GM21381 (cell line): ENCODE measurements at regions not wholly inside any gene's neighbourhood (a gene's known extent, or its start where the extent isn't known, plus 50 kb on each side); places are given as distances from the start of the nearest gene placed in this dataset.

Experiments
- ATAC-seq: cut with Tn5 transposase; IDR thresholded peaks from one replicate; pipeline ENCODE4 v1.9.1; 2021; ENCODE audit warnings: mild to moderate bottlenecking, moderate library complexity; ENCODE audit not compliant: unreplicated experiment

DNA sequence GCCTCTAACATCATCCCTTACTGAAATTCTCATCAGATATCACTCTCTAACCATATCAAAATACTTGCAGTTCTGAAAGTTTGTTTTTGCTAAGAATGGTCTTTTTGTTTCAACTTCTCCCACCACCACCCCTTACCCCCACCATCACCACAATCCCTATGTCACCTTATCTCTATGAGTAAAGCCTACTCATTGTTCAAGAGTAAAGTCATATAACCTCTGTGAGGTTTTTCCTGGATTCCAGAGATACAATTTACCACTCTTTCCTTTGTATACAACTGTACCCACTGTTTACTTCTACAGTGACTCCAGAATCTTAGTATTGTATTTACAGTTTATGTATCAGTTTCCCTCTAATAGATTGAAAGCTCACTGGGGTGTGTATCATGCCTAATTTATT lies 158.0 kb upstream of the PCDH10 start:
- no peak for ATAC-seq

DNA sequence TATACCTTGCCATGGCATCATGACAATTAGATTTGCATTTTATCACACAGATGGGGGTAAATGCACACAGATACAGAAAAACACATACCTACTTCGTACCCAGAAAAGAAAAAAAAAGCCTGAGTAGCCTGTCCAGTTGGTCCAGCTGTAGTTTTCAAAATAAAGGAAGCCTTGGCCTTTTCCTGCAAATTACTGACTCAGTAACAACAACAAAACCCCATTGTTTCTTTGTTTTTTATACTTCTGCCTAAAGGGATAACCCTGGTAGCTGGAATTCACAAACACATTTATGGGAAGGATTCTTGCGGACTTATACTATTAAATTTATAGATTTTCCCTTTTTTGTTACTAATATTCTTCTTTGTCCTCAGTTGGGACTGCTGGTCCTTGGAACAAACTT lies 156.4 kb upstream of the PCDH10 start:
- no peak for ATAC-seq

DNA sequence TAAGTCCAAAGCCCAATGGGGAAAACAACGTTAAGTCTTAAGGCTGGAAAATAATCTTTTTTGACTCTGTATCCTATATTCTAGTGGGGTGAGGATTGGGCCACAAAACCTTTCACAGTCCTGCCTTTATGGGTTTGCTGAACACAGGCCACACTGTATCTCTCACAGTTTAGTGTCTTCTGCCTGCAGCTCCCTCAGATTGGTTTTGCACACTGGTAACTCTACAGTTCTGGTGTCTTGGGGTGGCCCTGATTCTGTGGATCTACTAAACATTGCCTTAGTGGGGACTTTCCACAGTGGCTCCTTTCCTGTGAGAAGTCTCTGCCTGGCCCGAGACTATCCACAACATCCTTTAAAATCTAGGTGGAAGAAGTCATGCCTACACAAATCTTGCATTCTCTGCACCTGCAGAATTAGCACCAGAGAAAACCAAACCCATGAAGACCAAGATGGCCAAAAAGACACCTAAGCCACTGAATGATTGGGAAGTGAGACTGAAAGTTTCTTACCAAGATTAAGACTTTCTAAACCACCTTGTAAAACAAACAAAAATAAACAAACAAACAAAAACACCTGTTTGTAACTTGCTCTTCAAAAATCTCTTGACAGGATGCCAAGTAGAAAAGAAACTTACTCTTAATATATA lies 150.4 kb upstream of the PCDH10 start:
- no peak for ATAC-seq

DNA sequence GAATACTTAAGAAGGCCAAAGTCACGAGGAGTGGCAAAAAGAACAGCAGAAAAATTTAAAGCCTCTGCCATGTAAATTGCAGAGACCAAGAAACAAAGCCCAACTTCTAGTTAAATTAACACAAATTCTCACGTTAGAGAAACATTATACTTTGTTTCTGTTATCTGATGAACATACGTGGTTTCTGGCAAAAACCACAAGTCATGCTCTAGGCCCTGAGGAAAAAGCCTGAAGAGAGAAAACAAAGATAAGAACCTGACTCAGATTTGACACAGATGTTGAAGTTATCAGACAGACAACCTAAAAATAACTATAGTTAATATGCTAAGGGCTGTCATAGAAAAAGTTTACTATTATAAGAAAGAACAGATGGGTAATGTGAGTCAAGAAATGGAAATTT lies 149.1 kb upstream of the PCDH10 start:
- ATAC-seq: no peak

DNA sequence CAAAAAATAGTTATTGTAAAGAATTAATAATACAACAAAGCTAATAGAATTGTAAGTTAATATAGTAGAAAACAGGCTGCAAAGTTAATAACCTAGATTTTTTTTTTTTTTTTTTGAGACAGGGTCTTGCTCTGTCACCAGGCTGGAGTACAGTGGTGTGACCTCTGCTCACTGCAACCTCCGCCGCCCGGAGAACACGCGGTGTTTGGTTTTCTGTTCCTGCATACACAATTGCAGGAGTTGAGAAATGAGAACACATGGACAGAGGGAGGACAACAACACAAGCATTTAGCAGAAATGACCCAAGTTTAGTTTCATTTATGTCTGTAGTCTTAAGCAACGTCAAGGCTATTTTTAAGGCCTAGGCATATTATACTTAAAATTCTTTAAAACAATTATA lies 145.9 kb upstream of the PCDH10 start:
- ATAC-seq: no peak

DNA sequence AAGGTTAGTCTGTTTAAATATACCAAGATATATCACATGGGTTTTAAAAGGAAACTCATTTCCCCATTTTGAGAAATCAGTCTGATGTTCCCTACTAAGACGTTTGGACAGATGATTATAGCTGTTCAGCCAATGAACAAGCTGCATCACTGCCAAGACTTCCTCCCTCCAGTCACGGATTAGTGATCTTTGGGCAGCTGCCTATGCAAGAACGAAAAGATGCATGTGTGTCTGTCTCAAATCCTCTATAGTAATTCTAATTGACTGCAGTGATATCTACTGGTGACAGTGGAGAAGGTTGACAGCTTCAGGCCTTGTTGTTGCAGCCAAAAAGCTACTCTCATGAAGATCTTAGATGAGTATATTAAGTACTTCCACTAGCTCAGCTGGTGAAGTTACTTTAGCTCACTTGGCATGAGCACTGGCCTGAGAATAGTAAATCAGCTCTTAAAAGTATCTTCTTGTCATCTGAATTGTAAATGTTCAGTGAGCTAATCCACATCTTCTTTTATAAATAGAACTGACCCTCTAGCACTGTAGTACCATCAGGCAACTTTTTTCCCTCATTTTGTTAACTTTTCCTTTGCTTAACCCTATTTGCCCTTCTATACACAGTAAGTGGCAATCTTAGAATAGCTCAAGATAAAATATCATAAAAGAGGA lies 134.5 kb upstream of the PCDH10 start:
- ATAC-seq: no peak

DNA sequence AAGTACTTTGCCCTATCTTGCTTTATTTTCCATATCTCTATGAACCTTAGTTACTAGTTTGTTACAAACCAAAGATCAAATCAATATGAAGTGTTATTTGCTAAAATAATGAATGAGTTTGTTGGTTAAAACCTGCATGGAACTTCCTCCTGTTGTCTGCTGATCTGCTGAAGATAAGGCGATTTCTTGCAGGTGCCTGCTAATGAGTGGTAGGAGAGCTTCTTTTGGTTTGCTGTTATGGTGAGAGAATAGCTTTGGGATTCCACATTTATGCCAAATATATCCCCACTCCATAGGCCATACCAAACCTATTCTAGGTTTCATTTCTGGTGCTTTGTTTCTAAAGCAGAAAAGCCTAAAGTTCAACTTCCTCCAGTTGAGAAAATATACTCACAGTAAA lies 103.8 kb upstream of the PCDH10 start:
- ATAC-seq: no peak

DNA sequence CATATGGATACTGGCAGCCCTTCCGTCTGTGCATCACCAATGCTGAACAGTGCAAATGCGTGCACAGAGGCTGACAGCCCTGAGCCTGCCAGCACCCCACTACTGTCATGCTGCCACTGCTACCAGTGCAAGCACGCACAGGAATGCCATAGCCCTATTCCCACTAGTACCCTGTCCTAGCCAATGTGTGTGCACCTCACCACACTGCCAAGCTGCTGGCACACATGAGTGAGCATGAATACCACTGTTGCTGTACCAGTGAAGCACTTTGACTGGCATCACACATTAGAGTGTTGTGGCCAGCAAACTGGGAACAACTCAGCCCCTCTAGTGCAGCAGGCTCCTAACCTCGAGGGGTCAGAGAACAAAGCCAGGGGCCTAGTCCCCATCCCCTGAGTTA lies 102.9 kb upstream of the PCDH10 start:
- no peak for ATAC-seq

DNA sequence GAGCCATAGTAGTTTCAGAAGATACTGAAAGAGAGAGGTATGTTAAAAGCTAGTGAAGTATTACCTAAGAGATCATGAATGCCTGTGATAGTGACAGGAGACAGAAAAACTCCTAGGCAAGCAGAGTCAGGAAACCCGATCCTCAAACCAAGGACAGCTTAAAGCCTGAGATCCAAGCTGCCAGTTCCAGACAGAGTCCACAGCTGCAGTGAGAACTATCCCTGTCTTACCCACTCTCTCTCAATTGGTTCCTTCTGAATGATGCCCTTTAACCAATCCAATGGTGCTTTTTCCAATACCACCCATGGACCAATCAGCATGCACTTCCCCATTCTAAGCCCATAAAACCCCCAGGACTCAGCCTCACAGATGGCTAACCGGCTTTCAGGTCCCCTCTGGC lies 90.4 kb upstream of the PCDH10 start:
- ATAC-seq: no peak

DNA sequence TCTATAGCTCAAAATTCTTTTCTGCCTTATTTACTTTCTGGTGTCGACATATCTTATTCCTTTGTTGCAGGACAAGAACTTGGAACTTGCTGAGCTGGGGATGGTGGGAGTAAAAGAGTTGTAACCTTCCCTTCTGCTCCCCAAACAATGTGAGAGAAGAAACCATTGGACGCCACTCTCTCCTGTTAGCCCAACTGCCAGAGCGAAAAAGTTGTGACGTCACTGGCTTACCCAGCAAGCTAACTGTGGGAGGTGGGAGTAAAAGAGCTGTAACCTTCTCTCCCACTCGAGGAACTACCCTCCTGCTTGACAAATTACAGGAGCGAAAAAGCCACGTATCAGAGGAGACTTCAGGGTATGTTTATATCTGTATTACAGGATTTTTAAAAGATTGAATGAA lies 90.0 kb upstream of the PCDH10 start:
- ATAC-seq: no peak

DNA sequence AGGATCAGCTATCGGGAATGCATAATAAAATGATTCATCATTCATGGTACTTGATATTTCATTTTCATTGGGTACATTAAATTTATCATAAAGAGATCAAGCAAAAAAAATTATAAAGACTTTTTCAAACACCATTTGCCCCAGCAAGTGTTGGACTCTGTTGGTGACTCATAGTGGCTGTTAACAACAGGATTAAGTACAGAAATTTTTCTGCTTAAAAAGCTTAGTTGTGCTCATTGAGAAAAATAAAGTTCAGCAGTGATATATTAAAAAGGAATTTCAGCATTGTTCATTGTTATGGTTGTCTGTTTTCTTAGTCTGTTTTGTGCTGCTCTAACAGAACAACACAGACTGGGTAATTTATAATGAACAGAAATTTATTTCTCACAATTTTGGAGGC lies 86.2 kb upstream of the PCDH10 start:
- ATAC-seq: no peak

DNA sequence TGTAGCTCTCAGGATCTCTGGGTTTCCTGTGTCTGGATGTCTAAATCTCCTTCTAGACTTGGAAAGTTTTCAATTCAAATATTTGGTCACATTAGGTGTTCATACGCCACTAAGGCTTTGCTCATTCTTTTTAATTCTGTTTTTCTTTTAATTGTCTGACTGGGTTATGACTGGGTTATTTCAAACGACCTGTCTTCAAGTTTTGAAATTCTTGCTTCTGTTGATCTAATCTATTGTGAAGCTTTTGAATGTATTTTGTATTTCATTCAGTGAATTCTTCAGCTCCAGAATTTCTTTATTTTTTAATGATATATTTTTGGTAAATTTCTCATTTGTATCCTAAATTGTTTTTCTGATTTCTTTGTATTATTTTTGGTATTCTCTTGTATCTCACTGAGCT lies 81.0 kb upstream of the PCDH10 start:
- no peak for ATAC-seq

DNA sequence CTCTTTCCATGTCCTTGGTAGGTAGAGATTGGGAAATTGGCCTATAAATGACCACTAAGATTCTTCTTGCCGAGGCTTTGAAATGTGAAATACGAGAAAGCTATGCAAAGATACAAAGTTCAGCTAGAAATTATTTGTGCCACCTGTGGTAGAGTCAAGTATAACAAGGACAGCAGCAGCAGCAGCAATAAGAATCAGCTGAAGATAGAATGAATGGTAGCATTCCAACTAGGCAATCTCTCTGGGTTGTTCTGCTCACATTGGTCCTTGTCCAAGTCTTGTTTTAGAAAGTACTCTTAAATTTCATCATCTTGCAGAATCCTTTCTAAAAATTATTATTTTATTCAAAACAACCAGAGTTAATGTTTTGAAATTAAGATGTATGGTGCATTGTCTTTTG lies 67.8 kb upstream of the PCDH10 start:
- ATAC-seq: no peak

DNA sequence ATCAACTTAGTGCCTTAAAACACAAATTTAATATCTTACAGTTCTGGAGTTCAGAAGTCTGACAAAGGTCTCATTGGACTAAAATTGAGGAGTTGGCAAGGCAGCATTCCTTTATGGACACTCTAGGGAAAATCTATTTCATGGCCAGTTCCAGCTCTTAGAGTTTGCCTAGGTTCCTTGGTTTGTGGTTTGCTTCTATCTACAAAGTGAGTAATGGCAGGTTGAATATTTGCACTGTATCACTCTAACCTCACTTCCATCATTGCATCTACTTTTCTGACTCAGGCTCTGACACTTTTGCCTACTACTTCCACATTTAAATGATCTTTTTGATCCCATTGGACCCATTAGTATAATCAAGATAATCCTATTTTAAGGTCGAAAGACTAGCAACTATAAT lies 64.7 kb upstream of the PCDH10 start:
- ATAC-seq: no peak

DNA sequence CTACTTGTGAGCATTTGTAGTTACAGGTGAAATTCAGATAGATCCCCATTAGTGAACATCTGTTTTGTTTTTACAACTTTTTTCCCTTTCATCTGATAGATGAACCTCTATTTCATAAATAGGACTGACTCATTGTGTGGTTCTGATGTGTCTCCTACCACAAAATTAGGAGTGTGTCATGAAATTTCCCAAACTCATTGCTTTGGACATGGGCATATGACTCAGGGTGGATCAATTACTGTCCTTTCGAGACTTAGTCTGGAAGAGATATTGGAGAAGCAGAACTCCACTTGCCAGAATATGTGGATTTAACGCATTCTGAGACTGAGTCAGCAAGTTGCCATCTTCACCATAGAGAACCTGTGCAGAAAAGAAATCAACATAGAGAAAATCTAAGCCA lies 53.5 kb upstream of the PCDH10 start:
- no peak for ATAC-seq

DNA sequence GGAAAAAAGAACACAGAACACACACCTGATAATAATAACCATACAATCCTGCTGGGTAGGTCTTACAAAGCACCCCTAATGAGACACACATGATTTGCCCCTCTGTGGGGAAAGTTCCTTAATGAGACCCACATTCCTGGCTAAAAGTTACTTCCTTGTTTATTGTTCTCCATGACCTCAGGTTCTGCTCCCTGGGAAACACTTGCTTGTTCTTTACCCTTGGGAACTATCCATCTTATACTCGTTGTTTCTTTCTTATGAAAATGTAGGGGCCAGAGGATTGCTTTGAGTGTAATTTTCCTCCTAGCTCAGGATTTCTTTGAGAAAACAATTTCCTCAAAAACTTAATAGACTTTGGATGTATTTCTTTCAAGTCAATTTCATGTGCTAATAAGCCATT lies 52.1 kb upstream of the PCDH10 start:
- ATAC-seq: no peak
